ENCODE measurements at regions not wholly inside any gene's neighbourhood (a gene's known extent, or its start where the extent isn't known, plus 50 kb on each side); places are given as distances from the start of the nearest gene placed in this dataset.

DNA sequence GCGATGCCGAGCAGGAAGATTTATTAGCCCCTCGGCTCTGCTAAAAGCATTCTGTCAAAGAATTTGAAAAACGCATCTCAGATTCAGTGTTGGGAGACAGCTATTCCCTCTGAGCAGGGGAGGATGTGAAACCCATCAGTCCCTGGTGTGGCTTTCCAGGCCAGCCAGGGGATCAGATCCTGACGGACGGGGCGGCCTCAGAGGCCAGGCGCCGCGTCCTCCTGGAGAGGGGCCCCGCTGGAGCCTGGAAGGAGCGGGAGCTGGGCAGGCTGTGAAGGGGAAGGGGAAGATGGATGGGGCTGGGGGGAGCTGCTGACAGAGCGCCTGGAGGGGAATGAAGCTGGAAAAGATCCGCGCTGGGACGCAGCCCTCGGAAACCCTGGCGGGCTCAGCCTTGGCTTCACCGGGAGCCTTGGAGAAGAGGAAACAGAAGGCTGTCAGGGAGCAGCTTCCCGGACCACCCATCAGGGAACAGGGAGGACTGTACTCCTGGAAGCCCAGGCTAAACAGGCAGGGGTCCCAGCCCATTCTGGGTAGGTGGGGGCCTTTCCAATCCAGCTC is 358.0 kb downstream of the C16orf95 start:
- TF ChIP-seq, protein P1, sequence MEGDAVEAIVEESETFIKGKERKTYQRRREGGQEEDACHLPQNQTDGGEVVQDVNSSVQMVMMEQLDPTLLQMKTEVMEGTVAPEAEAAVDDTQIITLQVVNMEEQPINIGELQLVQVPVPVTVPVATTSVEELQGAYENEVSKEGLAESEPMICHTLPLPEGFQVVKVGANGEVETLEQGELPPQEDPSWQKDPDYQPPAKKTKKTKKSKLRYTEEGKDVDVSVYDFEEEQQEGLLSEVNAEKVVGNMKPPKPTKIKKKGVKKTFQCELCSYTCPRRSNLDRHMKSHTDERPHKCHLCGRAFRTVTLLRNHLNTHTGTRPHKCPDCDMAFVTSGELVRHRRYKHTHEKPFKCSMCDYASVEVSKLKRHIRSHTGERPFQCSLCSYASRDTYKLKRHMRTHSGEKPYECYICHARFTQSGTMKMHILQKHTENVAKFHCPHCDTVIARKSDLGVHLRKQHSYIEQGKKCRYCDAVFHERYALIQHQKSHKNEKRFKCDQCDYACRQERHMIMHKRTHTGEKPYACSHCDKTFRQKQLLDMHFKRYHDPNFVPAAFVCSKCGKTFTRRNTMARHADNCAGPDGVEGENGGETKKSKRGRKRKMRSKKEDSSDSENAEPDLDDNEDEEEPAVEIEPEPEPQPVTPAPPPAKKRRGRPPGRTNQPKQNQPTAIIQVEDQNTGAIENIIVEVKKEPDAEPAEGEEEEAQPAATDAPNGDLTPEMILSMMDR (IDR thresholded peaks at IDR 0.05; ENCODE audit: insufficient read depth, low read depth, low read length) = no peak
- TF ChIP-seq EZH2 (IDR thresholded peaks at IDR 0.05; ENCODE audit: insufficient read depth, low read length) = no peak

Data from astrocyte (in vitro differentiated cells and primary cell).